GM19452 (cell line): ENCODE measurements at regions not wholly inside any gene's neighbourhood (a gene's known extent, or its start where the extent isn't known, plus 50 kb on each side); places are given as distances from the start of the nearest gene placed in this dataset.

ENCODE experiments used
- ATAC-seq: cut with Tn5 transposase; IDR thresholded peaks from one replicate; pipeline ENCODE4 v1.9.1; 2021; ENCODE audit not compliant: unreplicated experiment

DNA sequence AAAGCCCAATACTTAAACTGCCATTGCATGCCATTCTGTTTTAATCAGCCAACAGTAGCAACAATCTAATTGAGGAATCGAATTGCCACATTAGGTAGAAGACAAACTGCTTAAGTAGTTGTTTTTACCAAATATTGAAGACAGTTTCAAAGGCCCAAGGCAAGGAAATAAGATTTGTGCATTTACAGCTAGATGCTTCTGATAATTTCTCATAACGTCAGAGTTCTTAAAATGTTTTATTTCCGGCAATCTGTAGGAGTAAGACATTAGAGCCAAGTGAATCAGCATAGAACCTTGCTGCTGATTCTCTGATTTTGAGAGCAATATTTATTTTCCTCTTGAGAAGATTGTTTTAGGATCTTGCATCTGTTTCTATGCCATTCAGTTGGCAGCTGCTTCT, 174.3 kb downstream of the RBM43 start:
- ATAC-seq = no peak

DNA sequence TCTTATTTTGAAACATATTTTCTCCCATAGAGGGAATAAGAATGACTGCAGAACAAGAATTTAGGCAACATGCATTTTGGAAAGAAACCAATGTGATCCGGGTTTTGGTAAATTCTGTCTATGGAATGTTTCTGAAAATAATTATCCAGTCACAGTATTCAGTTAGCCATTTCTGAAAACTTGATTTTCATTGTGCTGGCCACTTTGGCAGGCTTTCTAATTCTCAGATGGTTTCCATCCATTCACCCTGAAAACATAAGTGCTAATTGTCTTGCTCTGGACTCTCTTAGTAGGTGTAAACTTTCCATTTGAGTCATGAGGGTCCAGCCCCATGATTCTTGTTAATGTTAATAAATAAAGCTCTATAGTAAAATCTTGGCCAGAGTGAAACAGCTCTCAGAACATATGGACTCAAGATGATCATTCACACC, 176.5 kb downstream of the RBM43 start:
- ATAC-seq = no peak

DNA sequence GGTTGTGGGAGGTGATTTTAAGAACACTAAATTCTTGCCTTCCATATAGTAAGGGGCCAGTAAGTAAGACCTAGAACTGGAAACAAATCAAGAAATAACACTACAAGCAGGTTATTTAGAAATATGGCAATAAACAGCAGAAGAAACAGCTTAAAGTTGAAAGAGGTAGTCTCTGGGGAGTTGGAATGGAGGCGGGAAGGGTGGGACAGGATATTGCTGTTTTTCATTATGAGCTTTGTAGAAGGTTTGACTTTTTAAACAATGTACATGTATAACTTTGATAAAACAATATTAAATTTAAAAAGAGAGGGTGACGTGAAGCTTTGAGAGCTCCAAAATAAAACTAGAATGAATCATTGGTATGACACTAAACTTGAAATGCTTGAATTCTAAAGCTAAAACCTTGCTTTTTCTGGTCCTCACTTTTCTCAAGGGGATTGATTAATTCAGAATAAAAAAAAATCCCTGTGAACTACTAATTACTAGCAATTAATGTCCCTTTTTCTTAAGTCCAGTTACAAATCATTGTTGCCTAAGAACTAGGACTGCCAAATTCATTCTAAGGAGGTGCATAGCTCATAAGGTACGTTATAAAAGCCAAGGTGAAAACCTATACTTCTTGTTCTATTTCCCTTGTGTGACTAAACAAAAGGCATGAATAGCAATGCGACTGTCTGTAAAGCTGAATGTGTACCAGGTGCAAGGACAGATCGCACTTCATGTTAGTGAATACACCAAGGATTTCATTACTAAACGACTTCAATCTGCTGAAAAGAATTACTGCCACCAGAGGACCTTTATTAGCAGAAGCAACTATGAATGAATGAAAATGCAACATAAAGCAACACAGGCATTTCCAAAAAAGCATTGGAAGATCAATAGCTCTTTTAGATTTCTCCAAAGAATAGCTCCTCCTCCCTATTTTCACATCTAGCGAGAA, 177.5 kb downstream of the RBM43 start:
- ATAC-seq = no peak

DNA sequence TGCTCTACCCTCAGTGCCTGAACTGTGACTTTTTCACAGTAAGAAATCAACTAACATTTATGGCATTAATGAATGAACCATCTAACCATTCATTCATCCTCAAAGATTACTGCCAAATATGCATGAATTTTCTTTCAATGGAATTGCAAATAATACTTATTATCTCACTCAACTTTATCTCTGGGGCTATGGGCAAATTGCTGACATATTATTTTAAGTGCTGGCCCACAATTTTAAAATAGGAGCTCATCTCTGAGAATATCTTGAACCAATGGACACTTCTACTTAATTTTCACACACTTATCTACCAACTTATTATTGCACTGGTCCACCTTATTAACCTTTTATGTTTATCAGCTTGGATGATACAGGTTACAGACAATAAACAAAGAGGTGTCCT, 182.8 kb downstream of the RBM43 start:
- ATAC-seq = no peak

DNA sequence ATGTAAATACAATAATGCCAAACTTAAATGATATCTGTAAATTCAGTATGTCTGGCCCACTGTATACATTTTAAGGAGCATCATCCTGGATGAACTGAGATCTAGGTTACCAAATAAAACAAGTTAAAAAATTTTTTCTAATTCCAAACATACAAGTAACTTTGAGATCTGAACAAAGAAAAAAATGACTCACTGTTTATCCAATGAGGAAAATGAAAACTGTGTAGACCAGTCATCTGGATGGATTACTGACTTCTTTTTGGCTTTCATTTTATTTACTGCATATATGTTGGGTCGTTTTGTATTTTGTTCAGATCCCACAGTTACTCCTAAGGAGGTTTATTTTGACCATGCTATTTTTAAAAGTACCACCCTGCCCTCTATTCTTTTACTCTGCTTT, 189.8 kb downstream of the RBM43 start:
- no peak for ATAC-seq

DNA sequence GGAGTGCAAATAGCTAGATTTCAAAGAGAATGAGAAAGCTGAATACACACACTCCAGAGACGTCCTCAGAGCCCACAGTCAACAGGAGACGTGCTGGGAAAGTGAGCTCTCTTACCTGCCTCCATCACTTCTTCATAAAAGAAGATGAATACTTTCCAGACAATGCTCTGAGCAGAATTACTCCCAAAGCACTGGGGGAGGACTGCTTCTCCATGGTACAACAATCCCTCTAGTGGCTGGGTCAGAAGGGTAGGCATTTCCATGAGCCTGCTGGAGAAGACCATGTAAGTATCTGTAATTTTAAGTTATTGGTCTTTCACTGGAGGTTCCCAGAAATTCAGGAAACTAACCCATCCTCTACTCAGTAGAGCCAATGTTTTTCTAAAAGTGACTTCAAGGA, 190.3 kb downstream of the RBM43 start:
- ATAC-seq = no peak

DNA sequence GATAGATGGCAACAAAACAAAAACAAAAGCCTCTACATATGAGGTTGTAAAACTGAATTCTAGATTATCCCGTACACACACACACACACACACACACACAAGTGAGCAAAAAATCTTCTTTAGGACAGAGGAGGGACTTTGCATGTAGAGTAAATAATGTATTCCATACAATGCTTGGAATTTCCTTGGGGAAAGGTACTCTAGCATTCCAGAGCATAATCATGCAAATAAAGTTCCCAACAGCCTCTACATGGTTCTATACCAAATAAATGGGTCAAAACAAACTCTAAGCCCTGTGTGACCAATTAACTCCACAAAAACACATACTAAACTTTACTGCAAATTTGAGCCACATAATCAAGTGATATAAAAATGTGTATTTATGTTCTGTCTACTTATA, 191.4 kb downstream of the RBM43 start:
- no peak for ATAC-seq

DNA sequence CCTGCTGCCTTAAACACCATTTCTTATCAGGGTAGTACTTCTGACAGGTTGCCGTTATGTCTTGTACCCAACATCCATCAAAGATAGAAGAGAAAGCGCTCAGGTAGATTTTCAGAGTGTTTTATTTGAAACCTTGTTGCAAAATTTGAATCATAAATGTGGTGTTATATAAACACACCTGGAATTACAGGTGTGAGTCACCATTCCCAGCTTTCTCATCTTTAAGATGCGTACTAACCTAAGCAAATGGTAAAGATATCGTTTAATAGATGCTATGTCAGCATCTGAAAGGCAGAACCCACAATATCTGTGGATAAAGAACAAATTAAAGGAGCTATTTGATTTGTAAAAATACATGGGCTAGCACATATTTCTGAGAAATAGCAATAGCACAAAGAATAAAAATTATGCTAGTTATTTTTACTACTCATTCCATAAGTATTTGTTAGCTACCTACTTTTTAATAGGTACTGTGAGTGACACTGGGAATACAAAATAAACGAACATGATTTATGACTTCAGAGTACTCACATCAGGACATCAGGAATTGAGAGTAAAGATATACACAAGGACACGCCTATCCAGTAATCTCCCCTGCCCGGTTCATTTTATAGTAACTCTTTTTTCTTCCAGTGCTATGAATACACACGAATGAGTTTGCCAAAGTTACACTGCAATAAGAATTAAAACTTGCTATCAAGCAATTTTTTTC, 193.8 kb downstream of the RBM43 start:
- no peak for ATAC-seq

DNA sequence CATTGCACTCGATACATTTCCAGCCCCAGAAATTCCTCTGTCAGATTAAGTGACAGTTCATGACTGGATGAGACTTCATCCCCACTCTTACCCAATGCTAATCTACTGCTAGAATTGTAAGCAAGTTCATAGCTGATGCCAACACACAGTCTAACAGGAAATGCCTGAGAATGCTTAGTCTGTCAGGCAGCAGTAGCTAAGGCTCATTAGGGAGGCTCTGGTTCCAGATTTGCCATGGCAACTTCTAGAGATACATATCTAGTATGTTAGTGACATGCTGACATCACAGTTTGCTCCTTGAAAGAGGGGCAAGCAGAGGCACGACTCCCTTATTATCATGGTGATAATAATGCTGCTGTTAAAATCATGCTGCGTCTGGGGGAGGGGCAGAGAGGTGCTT, 198.4 kb downstream of the RBM43 start:
- no peak for ATAC-seq

DNA sequence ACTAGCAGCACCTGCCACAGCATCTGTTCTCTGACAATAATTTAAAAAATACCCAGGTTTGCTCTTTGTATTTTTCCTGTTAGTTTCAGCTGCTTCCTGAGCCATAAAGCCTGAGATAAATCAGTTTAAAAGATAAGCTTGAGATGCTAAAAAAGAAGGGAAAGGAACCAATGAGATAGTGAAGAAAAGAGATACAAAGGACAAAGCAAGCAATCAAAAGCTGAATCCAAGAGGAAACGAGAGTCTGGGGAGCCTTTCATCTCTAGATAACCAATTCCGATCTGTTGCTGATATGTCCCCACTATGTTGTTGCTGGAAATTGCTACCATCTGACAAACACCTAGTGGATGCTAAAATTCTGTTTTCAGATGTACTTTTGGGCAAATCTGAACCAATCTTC, 201.4 kb downstream of the RBM43 start:
- ATAC-seq = no peak

DNA sequence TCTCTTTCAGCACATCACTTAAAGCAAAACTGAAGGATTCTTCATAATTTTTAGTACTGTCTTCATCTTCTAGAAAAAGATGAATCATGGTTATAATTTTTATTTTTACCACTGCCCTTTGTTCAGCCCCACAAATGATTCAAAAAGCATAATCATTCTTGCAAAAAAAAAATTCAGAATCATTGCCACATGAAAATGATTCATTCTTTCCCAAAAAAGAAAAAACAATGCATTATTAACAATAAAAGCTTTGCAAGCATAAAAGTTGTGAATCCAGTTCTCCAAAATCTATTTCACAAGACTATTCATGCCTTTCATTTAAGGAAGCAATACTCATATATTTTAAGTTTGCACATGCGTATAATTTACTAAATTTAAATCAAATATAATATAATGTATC, 204.8 kb downstream of the RBM43 start:
- no peak for ATAC-seq

DNA sequence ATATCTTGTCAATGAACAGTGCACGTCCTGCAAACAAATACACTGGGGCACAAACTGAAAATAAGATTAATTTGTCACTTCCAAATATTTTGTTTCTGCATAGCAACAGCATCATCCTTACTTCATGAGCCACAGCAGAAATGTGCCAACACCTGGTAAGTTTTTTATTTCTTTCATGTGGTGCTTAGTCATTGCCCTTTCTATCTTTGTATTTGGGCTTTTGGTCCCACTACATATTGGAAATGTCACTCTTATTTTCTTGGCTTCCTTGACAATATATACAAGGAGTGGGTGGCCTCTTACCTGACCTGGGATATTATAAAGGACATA, 208.0 kb downstream of the RBM43 start:
- no peak for ATAC-seq

DNA sequence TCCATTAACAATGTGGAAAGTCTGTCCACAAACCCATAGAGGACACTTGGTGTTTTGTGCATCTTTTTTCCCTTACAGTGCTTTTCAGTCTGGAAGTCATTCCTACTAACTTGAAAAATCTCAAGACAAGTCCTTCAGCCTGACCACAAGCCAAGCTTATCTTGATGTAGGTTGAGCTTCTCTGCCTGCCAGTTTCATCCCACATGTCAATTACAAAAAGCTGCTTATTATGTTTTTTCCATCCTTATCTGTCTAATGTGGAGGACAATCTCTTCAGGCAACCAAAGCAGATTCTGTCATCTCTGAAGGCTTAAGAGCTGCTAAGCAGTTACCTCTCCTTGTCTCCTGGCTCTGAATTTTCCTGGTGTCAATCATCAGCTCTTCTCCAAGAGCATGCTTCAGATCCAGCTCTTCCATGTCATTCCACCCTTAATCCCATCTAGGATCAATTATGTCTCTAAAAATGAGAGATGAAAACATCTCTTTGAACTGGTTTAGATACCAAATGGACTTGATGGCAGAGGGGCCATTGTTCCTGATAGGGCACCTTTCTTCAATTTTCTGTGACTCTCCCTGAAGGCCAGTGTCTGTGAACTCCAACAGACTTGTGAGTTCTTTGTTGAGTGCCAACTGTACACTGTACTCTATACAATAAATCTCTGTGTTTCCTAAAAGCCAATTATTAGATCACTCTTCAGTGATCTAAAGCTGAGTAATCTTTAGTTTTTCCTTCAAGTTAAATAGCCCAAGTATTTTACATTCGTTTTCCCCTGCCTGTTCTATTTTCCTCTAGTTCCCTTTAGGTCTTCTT, 208.6 kb downstream of the RBM43 start:
- ATAC-seq = no peak

DNA sequence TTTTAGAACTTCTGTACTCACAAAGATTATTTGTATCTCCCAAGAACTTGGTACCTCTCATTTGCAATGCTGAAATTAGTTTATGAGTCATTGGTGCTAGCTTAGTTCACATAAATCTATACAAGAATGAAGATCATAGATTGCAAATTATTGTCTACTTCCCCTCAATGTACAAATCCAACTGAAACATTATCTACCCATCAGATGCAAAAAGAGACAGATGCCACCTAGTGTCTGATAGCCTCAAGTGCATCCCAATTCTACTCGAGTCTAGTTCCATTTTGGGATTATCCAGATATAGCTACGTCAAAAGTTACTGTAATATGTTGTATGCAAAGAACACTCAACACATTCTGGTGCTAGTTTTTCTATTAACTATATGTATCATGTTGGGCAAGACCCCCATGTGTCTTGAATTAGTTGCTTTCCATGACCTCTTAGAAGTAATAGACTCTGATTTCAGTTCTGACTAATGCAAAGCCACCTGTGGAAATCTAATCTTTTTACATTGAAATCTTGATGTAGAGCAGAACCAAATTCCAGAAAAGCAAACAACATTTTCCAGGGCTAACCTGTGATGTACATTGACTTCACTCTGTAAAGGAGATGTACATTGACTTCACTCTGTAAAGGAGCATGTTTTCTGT, 210.0 kb downstream of the RBM43 start:
- ATAC-seq = peak; percentile 86

DNA sequence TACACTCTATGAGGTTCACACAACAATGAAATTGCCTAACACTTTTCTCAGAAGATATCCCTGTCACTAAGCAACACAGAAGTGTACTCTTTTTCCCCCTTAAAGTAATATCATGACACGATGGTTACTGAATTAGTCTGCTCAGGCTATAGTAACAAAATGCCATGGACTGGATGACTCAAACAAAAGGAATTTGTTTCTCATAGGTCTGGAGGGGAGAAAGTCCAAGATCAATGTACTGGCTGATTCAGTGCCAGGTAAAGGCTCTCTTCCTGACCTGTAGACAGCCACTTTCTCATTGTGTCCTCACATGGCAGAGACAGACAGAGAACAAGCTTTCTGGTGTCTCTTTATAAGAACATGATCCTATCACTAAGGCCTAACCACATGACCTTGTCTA, 211.9 kb downstream of the RBM43 start:
- ATAC-seq = no peak

DNA sequence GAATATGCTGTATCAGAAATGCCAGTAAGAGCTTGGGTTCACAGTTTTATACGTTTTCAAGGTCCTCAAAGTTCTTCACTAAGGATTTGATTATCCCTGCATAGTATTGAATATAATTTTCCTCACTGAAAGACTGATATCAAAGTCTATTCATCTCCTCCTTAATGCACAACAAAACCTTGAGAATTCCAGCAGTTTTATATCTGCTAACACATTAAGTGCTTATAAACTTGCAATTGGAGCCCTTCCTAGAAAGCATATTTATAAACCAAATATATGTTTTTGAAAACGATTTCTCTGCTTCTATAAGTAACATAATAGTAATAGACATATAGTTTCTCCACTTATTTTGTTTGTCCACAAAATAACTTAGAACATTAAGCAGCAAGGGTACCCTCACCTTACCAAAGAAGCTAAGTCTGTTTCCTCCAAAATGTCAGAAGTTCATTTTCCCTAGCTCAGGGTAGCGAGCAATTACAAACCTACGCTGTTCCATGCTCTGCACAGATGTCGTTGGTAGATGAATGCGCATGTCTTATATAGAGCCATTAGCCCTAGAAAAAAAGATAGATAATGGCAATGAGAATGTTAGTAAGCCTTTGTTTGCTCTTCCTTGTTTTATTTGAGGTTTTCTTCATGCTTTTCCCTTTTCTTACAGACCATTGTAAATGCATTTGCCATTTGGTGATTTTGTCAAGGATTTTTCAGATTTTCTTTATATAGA, 213.2 kb downstream of the RBM43 start:
- no peak for ATAC-seq

DNA sequence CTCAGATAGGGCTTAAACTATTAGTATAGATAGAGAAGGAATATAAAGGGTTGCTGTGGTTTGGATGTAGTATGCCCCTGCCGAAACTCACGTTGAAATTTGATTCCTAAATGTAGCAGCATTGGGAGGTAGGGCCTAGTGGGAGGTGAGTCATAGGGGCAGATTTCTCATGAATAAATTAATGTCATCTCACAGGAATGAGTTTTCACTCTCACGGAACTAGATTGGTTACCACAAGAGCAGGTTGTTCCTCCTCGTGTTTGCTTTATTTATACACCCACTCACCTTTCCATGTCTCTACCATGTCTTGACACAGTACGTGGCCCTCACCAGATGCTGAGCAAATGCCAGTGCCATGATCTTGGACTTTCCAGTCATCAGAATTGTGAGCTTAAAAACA, 218.2 kb downstream of the RBM43 start:
- ATAC-seq = no peak

DNA sequence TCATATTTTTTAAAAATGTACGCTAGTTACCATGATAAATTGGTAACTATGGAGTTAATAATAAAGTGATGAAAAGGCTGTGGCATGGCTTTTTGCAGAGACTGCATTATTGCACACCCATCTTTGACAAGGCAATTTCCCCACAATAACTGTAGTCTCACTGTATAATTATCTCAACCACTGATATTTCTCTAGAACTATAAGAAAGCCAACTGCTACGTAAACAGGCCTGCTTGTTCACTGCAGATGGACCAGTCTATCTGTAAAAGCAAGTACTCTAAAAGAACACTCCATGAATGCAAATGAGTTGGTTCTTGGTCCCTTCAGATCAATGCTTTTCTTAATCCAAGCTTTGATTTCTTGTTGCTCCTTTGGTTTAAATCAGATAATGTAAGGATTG, 218.7 kb downstream of the RBM43 start:
- no peak for ATAC-seq

DNA sequence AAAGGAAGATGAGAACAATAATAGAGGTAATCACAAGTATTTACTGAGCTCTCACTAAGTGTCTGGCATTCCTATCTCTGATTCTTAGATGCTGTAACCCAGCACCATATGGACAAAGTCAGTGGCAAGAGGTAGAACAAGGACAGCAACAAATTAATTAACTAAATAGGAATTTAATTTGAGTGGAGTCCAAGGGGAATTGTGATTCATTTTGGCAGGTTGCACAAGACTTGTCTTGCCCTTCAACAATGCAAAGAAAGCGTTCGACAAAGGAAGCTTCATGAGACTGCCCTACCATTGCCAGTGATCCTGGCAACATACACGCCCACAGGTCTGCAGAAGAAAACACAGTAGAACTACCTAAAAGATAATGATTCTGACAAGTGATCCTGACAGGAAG, 221.6 kb downstream of the RBM43 start:
- no peak for ATAC-seq

DNA sequence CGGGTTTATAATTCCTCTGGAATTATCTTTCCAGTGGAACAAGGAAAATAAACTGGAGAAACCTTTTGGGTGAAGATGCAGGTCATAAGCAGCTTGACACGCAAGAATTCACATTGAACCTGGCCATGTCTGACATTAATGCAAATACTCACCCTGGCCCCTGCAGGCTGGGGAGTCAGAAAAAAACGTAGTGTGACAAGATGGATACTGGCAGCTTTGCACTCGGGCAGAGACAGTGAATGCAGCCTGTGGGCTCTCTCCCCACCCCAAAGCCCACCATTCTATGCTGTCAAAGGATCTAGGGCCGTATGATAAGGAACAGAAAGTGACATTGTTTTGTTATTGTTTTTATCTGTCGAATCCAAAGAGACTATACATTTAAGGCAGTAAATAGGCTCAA, 223.1 kb downstream of the RBM43 start:
- ATAC-seq = no peak

DNA sequence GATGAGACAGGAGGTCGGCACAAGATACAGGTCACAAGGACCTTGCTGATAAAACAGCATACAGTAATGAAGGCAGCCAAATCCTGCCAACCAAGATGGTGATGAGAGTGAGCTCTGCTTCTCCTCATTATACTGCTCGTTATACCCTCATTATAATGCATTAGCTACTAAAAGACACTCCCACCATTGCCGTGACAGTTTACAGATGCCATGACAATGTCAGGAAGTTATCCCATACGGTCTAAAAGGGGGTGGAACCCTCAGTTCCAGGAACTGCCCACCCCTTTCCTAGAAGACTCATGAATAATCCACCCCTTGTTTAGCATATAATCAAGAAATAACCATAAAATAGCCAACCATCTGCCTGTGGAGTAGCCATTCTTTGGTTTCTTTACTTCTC, 224.2 kb downstream of the RBM43 start:
- no peak for ATAC-seq
